ENCODE measurements at regions not wholly inside any gene's neighbourhood (a gene's known extent, or its start where the extent isn't known, plus 50 kb on each side); places are given as distances from the start of the nearest gene placed in this dataset.

GRCh38 chr3:95280711-95281352 is 1218.0 kb downstream of the NSUN3 start:
- Histone ChIP-seq H2AFZ (ENCODE audit: low read depth, low read length, severe bottlenecking) (no peak overlapping the region), H3K4me2 (ENCODE audit: low read depth, low read length, poor library complexity, severe bottlenecking) (no peak overlapping the region)

DNA sequence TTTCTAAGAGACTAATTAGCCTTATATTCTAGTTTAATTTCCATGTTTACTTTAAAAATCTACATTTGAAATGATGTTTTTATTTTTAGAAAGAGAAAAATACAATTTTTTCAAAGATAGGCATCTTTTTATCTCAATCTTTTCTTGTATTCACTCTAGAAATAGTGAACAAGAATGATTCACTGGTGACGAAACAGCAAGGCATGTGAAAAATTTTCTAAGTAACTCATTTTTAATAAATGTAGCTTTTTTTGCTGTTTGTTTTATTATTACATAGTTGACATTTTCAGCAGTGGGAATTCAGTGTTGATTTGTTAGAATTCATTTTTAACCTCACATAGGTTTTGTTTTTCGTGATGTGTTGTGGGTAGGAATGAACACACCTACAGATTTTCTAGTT is 1226.4 kb downstream of the NSUN3 start:
- no peak overlapping the region for H3K27ac ChIP-seq (ENCODE audit: low read depth, low read length)
- no peak overlapping the region for H3K4me2 ChIP-seq (ENCODE audit: low read depth, low read length, poor library complexity, severe bottlenecking)
- H3K27me3 ChIP-seq (ENCODE audit: low read length) = no peaks in the 10 kb centered on the region
- no peak overlapping the region for H3K9ac ChIP-seq (ENCODE audit: low read length)
- no peaks in the 10 kb centered on the region for H3K9me2 ChIP-seq (replicated peaks; ENCODE audit: insufficient read depth, low read length)
- TF ChIP-seq, protein P1, sequence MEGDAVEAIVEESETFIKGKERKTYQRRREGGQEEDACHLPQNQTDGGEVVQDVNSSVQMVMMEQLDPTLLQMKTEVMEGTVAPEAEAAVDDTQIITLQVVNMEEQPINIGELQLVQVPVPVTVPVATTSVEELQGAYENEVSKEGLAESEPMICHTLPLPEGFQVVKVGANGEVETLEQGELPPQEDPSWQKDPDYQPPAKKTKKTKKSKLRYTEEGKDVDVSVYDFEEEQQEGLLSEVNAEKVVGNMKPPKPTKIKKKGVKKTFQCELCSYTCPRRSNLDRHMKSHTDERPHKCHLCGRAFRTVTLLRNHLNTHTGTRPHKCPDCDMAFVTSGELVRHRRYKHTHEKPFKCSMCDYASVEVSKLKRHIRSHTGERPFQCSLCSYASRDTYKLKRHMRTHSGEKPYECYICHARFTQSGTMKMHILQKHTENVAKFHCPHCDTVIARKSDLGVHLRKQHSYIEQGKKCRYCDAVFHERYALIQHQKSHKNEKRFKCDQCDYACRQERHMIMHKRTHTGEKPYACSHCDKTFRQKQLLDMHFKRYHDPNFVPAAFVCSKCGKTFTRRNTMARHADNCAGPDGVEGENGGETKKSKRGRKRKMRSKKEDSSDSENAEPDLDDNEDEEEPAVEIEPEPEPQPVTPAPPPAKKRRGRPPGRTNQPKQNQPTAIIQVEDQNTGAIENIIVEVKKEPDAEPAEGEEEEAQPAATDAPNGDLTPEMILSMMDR (IDR thresholded peaks at IDR 0.05; ENCODE audit: insufficient read depth, low read length, poor library complexity, severe bottlenecking) = no peak
- H3K79me2 ChIP-seq (ENCODE audit: insufficient read depth, low read length) = no peaks in the 10 kb centered on the region
- no peak overlapping the region for H2AFZ ChIP-seq (ENCODE audit: low read depth, low read length, severe bottlenecking)
- no peak overlapping the region for H3K4me3 ChIP-seq (ENCODE audit: insufficient read depth, low read length, poor library complexity, severe bottlenecking)
- no peaks in the 10 kb centered on the region for H3K36me3 ChIP-seq (ENCODE audit: low read length)
- no peaks in the 10 kb centered on the region for H3K9me3 ChIP-seq (ENCODE audit: insufficient read depth, low read length)
- no peaks in the 10 kb centered on the region for H4K20me1 ChIP-seq (ENCODE audit: low read depth, low read length)
- no peaks in the 10 kb centered on the region for H3F3A ChIP-seq (ENCODE audit: insufficient read depth)

More at GRCh38 chr3:95280711-95281352, 1218.0 kb downstream of the NSUN3 start:
- H3K9me3 ChIP-seq (ENCODE audit: insufficient read depth, low read length) = peaks cover 4% of the 10 kb centered on the region; the same call in 1 of the 2 replicates
- H3K36me3 ChIP-seq (ENCODE audit: low read length) = no peaks in the 10 kb centered on the region
- H3K27ac ChIP-seq (ENCODE audit: low read depth, low read length) = no peak overlapping the region
- H3K4me3 ChIP-seq (ENCODE audit: insufficient read depth, low read length, poor library complexity, severe bottlenecking) = no peak overlapping the region
- H4K20me1 ChIP-seq (ENCODE audit: low read depth, low read length) = no peaks in the 10 kb centered on the region
- no peak overlapping the region for H3K9ac ChIP-seq (ENCODE audit: low read length)
- no peaks in the 10 kb centered on the region for H3F3A ChIP-seq (ENCODE audit: insufficient read depth)
- no peaks in the 10 kb centered on the region for H3K27me3 ChIP-seq (ENCODE audit: low read length)
- H3K9me2 ChIP-seq (replicated peaks; ENCODE audit: insufficient read depth, low read length) = no peaks in the 10 kb centered on the region
- no peaks in the 10 kb centered on the region for H3K79me2 ChIP-seq (ENCODE audit: insufficient read depth, low read length)
- TF ChIP-seq EZH2phosphoT487 (conservative IDR thresholded peaks at IDR 0.05; ENCODE audit: low read length) = no peak
- TF ChIP-seq, protein P1 (IDR thresholded peaks at IDR 0.05; ENCODE audit: insufficient read depth, low read length, poor library complexity, severe bottlenecking) = no peak

- Histone ChIP-seq H3K27ac (ENCODE audit: low read depth, low read length) (no peak overlapping the region), H3K4me3 (ENCODE audit: insufficient read depth, low read length, poor library complexity, severe bottlenecking) (no peak overlapping the region), H3K27me3 (ENCODE audit: low read length) (no peaks in the 10 kb centered on the region), H3K9me2 (replicated peaks; ENCODE audit: insufficient read depth, low read length) (no peaks in the 10 kb centered on the region), H3F3A (ENCODE audit: insufficient read depth) (no peaks in the 10 kb centered on the region), H2AFZ (ENCODE audit: low read depth, low read length, severe bottlenecking) (no peak overlapping the region), H3K9me3 (ENCODE audit: insufficient read depth, low read length) (no peaks in the 10 kb centered on the region), H4K20me1 (ENCODE audit: low read depth, low read length) (no peaks in the 10 kb centered on the region), H3K36me3 (ENCODE audit: low read length) (no peaks in the 10 kb centered on the region), H3K9ac (ENCODE audit: low read length) (no peak overlapping the region), H3K79me2 (ENCODE audit: insufficient read depth, low read length) (no peaks in the 10 kb centered on the region), H3K4me2 (ENCODE audit: low read depth, low read length, poor library complexity, severe bottlenecking) (no peak overlapping the region)
- no peak for TF ChIP-seq EZH2phosphoT487 (conservative IDR thresholded peaks at IDR 0.05; ENCODE audit: low read length)
- TF ChIP-seq, protein P1 (IDR thresholded peaks at IDR 0.05; ENCODE audit: insufficient read depth, low read length, poor library complexity, severe bottlenecking) = no peak
Measured at GRCh38 chr3:95297581-95297980, 1234.7 kb downstream of the NSUN3 start.
